ENCODE measurements at regions not wholly inside any gene's neighbourhood (a gene's known extent, or its start where the extent isn't known, plus 50 kb on each side); places are given as distances from the start of the nearest gene placed in this dataset.
"Not testable (repeated sequence)": the region's sequence is repeated elsewhere in the genome, so short reads cannot be mapped to it uniquely, and the experiment has no call there.

GRCh38 chr11:13135385-13136271, 126.5 kb downstream of the RASSF10 start:
- DNase-seq, result no peak

GRCh38 chr11:13136272-13136596, 127.1 kb downstream of the RASSF10 start:
- DNase-seq, result no peak

GRCh38 chr11:13137844-13138301, 128.8 kb downstream of the RASSF10 start:
- no peak for DNase-seq

- not testable (repeated sequence) for DNase-seq
Observed at GRCh38 chr11:13139085-13139484, 130.0 kb downstream of the RASSF10 start.

- DNase-seq, result no peak
Observed at GRCh38 chr11:13140028-13140870, 131.1 kb downstream of the RASSF10 start.

GRCh38 chr11:13140873-13141655, 131.9 kb downstream of the RASSF10 start:
- DNase-seq, result no peak

GRCh38 chr11:13141731-13142709, 132.9 kb downstream of the RASSF10 start:
- no peak for DNase-seq

GRCh38 chr11:13143486-13144297, 133.9 kb upstream of the BMAL1 start:
- no peak for DNase-seq

- no peak for DNase-seq
Observed at GRCh38 chr11:13145461-13145860, 132.1 kb upstream of the BMAL1 start.

GRCh38 chr11:13149991-13150390, 127.6 kb upstream of the BMAL1 start:
- no peak for DNase-seq

GRCh38 chr11:13150487-13150886, 127.1 kb upstream of the BMAL1 start:
- no peak for DNase-seq

GRCh38 chr11:13152264-13152663, 125.3 kb upstream of the BMAL1 start:
- DNase-seq, result no peak

- DNase-seq, result no peak
Observed at GRCh38 chr11:13152736-13153541, 124.7 kb upstream of the BMAL1 start.

GRCh38 chr11:13154374-13154773, 123.2 kb upstream of the BMAL1 start:
- not testable (repeated sequence) for DNase-seq

GRCh38 chr11:13160346-13160745, 117.2 kb upstream of the BMAL1 start:
- no peak for DNase-seq

GRCh38 chr11:13160806-13161205, 116.8 kb upstream of the BMAL1 start:
- no peak for DNase-seq

- DNase-seq, result no peak
Observed at GRCh38 chr11:13163158-13163557, 114.4 kb upstream of the BMAL1 start.

GRCh38 chr11:13166036-13166435, 111.6 kb upstream of the BMAL1 start:
- DNase-seq, result no peak

GRCh38 chr11:13168271-13168670, 109.3 kb upstream of the BMAL1 start:
- no peak for DNase-seq

Measured in muscle of arm (tissue), 1 donor.